HG03159 (cell line): ENCODE measurements at regions not wholly inside any gene's neighbourhood (a gene's known extent, or its start where the extent isn't known, plus 50 kb on each side); places are given as distances from the start of the nearest gene placed in this dataset.
A peak's percentile ranks its signal among the peaks of the same experiment; 100 is the strongest.

Source experiments
- ATAC-seq: cut with Tn5 transposase; IDR thresholded peaks from one replicate; pipeline ENCODE4 v1.9.1; 2021; ENCODE audit warnings: mild to moderate bottlenecking, moderate library complexity; ENCODE audit not compliant: unreplicated experiment

GRCh38 chr4:175946472-175947116, 119.0 kb upstream of the WDR17 start:
- no peak for ATAC-seq

- peak; percentile 62 for ATAC-seq
Observed at GRCh38 chr4:175947117-175947722, 118.4 kb upstream of the WDR17 start.

- no peak for ATAC-seq
Observed at GRCh38 chr4:175951794-175952193, 113.8 kb upstream of the WDR17 start.

GRCh38 chr4:175953116-175953515, 112.5 kb upstream of the WDR17 start:
- ATAC-seq: no peak

- ATAC-seq: peak; percentile 92
Observed at GRCh38 chr4:175953960-175954521, 111.6 kb upstream of the WDR17 start.

- ATAC-seq: no peak
Observed at GRCh38 chr4:175954685-175955084, 111.0 kb upstream of the WDR17 start.

- peak; percentile 73 for ATAC-seq
Observed at GRCh38 chr4:175961604-175962003, 104.0 kb upstream of the WDR17 start.

- ATAC-seq: no peak
Observed at GRCh38 chr4:175970072-175970471, 95.6 kb upstream of the WDR17 start.

GRCh38 chr4:175970724-175971123, 94.9 kb upstream of the WDR17 start:
- no peak for ATAC-seq

GRCh38 chr4:175971388-175972179, 94.1 kb upstream of the WDR17 start:
- no peak for ATAC-seq

GRCh38 chr4:175973027-175973923, 92.4 kb upstream of the WDR17 start:
- ATAC-seq: no peak

- ATAC-seq: no peak
Observed at GRCh38 chr4:175983636-175984035, 82.0 kb upstream of the WDR17 start.

- ATAC-seq: no peak
Observed at GRCh38 chr4:175986668-175987067, 79.0 kb upstream of the WDR17 start.

- no peak for ATAC-seq
Observed at GRCh38 chr4:175988511-175988910, 77.1 kb upstream of the WDR17 start.

- no peak for ATAC-seq
Observed at GRCh38 chr4:175996206-175996605, 69.4 kb upstream of the WDR17 start.

GRCh38 chr4:175997291-175997690, 68.3 kb upstream of the WDR17 start:
- no peak for ATAC-seq

GRCh38 chr4:175998782-175999181, 66.9 kb upstream of the WDR17 start:
- no peak for ATAC-seq

GRCh38 chr4:175999944-176000343, 65.7 kb upstream of the WDR17 start:
- ATAC-seq: no peak

- no peak for ATAC-seq
Observed at GRCh38 chr4:176001151-176002006, 64.3 kb upstream of the WDR17 start.
